Neural cell (in vitro differentiated cells): ENCODE measurements at regions not wholly inside any gene's neighbourhood (a gene's known extent, or its start where the extent isn't known, plus 50 kb on each side); places are given as distances from the start of the nearest gene placed in this dataset.

Source experiments
- H2AFZ ChIP-seq: fragments of 200-600, 300-800 bp; sonication (generic), shearing (Covaris generic); 2 replicates; pipeline ENCODE4 v1.6.0; 2014; ENCODE audit warnings: low read depth, mild to moderate bottlenecking, antibody characterized with exemption, low read length, moderate library complexity
- H3F3A ChIP-seq: fragments of 200-600 bp; shearing (Covaris generic); 2 replicates; pipeline ENCODE4 v1.6.1; 2016; ENCODE audit warnings: mild to moderate bottlenecking, moderate library complexity, mixed read lengths, antibody characterized with exemption, low read length; ENCODE audit not compliant: insufficient read depth, poor library complexity, severe bottlenecking
- H3K27ac ChIP-seq: fragments of 200-600, 300-800 bp; sonication (generic), shearing (Covaris generic); 2 replicates; pipeline ENCODE4 v1.5.1; 2014; ENCODE audit warnings: mild to moderate bottlenecking, low read length, moderate library complexity
- H3K27me3 ChIP-seq: fragments of 300-800, 200-600 bp; sonication (generic), shearing (Covaris generic); 2 replicates; pipeline ENCODE4 v1.6.0; 2014; ENCODE audit warnings: mild to moderate bottlenecking, low read depth, low read length, moderate library complexity; ENCODE audit not compliant: insufficient read depth
- H3K36me3 ChIP-seq: fragments of 300-800, 200-600 bp; sonication (generic), shearing (Covaris generic); 2 replicates; pipeline ENCODE4 v1.5.1; 2014; ENCODE audit warnings: mild to moderate bottlenecking, antibody characterized with exemption, low read length, moderate library complexity; ENCODE audit not compliant: insufficient read depth
- H3K4me2 ChIP-seq: fragments of 300-800, 200-600 bp; sonication (generic), shearing (Covaris generic); 2 replicates; pipeline ENCODE4 v1.6.0; 2014; ENCODE audit warnings: mild to moderate bottlenecking, low read length
- H3K4me3 ChIP-seq: fragments of 300-800, 200-600 bp; sonication (generic), shearing (Covaris generic); 2 replicates; pipeline ENCODE4 v1.5.1; 2014; ENCODE audit warnings: mild to moderate bottlenecking, low read length, moderate library complexity
- H3K79me2 ChIP-seq: fragments of 200-600 bp; shearing (Covaris generic); replicated peaks from 2 replicates; pipeline ENCODE4 v1.6.0; 2014; ENCODE audit warnings: mild to moderate bottlenecking, low read length, moderate library complexity; ENCODE audit not compliant: insufficient read depth
- H3K9ac ChIP-seq: fragments of 300-800, 200-600 bp; sonication (generic), shearing (Covaris generic); 2 replicates; pipeline ENCODE4 v1.6.1; 2016; ENCODE audit warnings: mild to moderate bottlenecking, low read length, mixed read lengths
- H3K9me2 ChIP-seq: fragments of 200-600 bp; shearing (Covaris generic); 2 replicates; pipeline ENCODE4 v1.6.1; 2016; ENCODE audit warnings: mild to moderate bottlenecking, low read length, mixed read lengths; ENCODE audit not compliant: insufficient read depth
- H3K9me3 ChIP-seq: fragments of 200-600, 300-800 bp; sonication (generic), shearing (Covaris generic); 2 replicates; pipeline ENCODE4 v1.6.1; 2016; ENCODE audit warnings: mild to moderate bottlenecking, mixed run types, low read length, moderate library complexity, mixed read lengths
- H4K20me1 ChIP-seq: fragments of 200-600 bp; shearing (Covaris generic); 2 replicates; pipeline ENCODE4 v1.6.1; 2016; ENCODE audit warnings: mild to moderate bottlenecking, mixed run types; ENCODE audit not compliant: insufficient read depth
- CTCF ChIP-seq: fragments of 450-650 bp; IDR thresholded peaks from 2 replicates; pipeline ENCODE4 v1.5.1; 2014; ENCODE audit warnings: antibody characterized with exemption, mild to moderate bottlenecking, moderate library complexity; ENCODE audit not compliant: poor library complexity, severe bottlenecking
- EP300 ChIP-seq: fragments of 450-650 bp; conservative IDR thresholded peaks from 2 replicates; pipeline ENCODE4 v1.6.1; 2014; ENCODE audit warnings: antibody characterized with exemption, mild to moderate bottlenecking, moderate library complexity; ENCODE audit not compliant: poor library complexity, severe bottlenecking
- EZH2 ChIP-seq: fragments of 200-600, 300-800 bp; shearing (Covaris generic), sonication (generic); IDR thresholded peaks from 2 replicates; pipeline ENCODE4 v1.6.1; 2014; ENCODE audit warnings: antibody characterized with exemption, low read length, borderline replicate concordance, mild to moderate bottlenecking; ENCODE audit not compliant: insufficient read depth, poor library complexity, severe bottlenecking
- MXI1 ChIP-seq: fragments of 450-650 bp; conservative IDR thresholded peaks from 2 replicates; pipeline ENCODE4 v1.6.1; 2014; ENCODE audit warnings: antibody characterized with exemption, mild to moderate bottlenecking; ENCODE audit not compliant: poor library complexity, severe bottlenecking
- POLR2AphosphoS5 ChIP-seq: IDR thresholded peaks from 2 replicates; pipeline ENCODE4 v1.6.1; 2012
- RAD21 ChIP-seq: fragments of 450-650 bp; conservative IDR thresholded peaks from 2 replicates; pipeline ENCODE4 v1.6.1; 2014; ENCODE audit warnings: antibody characterized with exemption, mild to moderate bottlenecking, moderate library complexity
- REST ChIP-seq: IDR thresholded peaks from 2 replicates; pipeline ENCODE4 v1.6.1; 2012; ENCODE audit warnings: borderline replicate concordance
- SMC3 ChIP-seq: fragments of 450-650 bp; conservative IDR thresholded peaks from 2 replicates; pipeline ENCODE4 v1.6.1; 2014; ENCODE audit warnings: antibody characterized with exemption, mild to moderate bottlenecking, moderate library complexity; ENCODE audit not compliant: poor library complexity
- TAF1 ChIP-seq: IDR thresholded peaks from 2 replicates; pipeline ENCODE4 v1.6.1; 2012; ENCODE audit warnings: low read depth

GRCh38 chr10:9656386-9656785 is 1361.3 kb upstream of the CELF2 start:
- Histone ChIP-seq H3K4me3 (no peak overlapping the region), H3K27ac (no peak overlapping the region), H3K9me3 (no peaks in the 10 kb centered on the region), H3K9me2 (no peaks in the 10 kb centered on the region), H3K27me3 (no peaks in the 10 kb centered on the region), H3K79me2 (no peaks in the 10 kb centered on the region), H3K9ac (no peak overlapping the region), H3F3A (no peaks in the 10 kb centered on the region), H3K4me2 (no peak overlapping the region), H4K20me1 (no peaks in the 10 kb centered on the region), H3K36me3 (no peaks in the 10 kb centered on the region), H2AFZ (no peak overlapping the region)
- TF ChIP-seq TAF1 = no peak
- no peak for TF ChIP-seq MXI1
- TF ChIP-seq CTCF = no peak
- TF ChIP-seq POLR2AphosphoS5 = no peak
- TF ChIP-seq RAD21 = no peak
- no peak for TF ChIP-seq SMC3
- no peak for TF ChIP-seq EP300
- TF ChIP-seq REST = no peak
- no peak for TF ChIP-seq EZH2

- no peaks in the 10 kb centered on the region for H3K9me2 ChIP-seq
- no peaks in the 10 kb centered on the region for H3F3A ChIP-seq
- H3K27ac ChIP-seq = no peak overlapping the region
- H3K9ac ChIP-seq = no peak overlapping the region
- no peaks in the 10 kb centered on the region for H3K27me3 ChIP-seq
- no peak overlapping the region for H3K4me2 ChIP-seq
- no peak overlapping the region for H3K4me3 ChIP-seq
- TF ChIP-seq CTCF = no peak
- no peak for TF ChIP-seq EP300
- no peak for TF ChIP-seq POLR2AphosphoS5
- TF ChIP-seq RAD21 = no peak
- no peak for TF ChIP-seq TAF1
- no peaks in the 10 kb centered on the region for H3K36me3 ChIP-seq
- no peaks in the 10 kb centered on the region for H3K79me2 ChIP-seq
- no peak overlapping the region for H2AFZ ChIP-seq
- H4K20me1 ChIP-seq = no peaks in the 10 kb centered on the region
- H3K9me3 ChIP-seq = no peaks in the 10 kb centered on the region
These were observed 1360.7 kb upstream of the CELF2 start for GRCh38 chr10:9656996-9657395.
